HCT116 (cell line): ENCODE measurements at regions not wholly inside any gene's neighbourhood (a gene's known extent, or its start where the extent isn't known, plus 50 kb on each side); places are given as distances from the start of the nearest gene placed in this dataset.

ENCODE experiments used
- ATAC-seq: fragments of 200-7000 bp; cut with Tn5 transposase; 2 replicates; pipeline ENCODE4 v1.9.1; 2020; ENCODE audit warnings: mild to moderate bottlenecking, moderate library complexity
- BruUV-seq: library from RNA; stranded (reverse); fragments of 400-500 nt; replicated peaks from 2 replicates; lab custom pipeline; 2021; lab: Mats Ljungman, UMichigan
- CTCF ChIA-PET: fragments of 300-600 bp; sonication (Branson Sonifier 250); formaldehyde crosslinking; loops from one replicate; lab custom pipeline; 2021; ENCODE audit warnings: antibody characterized with exemption; lab: Charles Lee
- POLR2A ChIA-PET: fragments of 300-600, 350-600 bp; sonication (Branson Sonifier 250); formaldehyde crosslinking; loops from one replicate; lab custom pipeline; 2021; ENCODE audit warnings: antibody characterized with exemption; lab: Charles Lee
- RAD21 ChIA-PET, 2 experiments: fragments of 300-600 bp; sonication (Branson Sonifier 250); formaldehyde crosslinking; loops; one replicate each; lab custom pipeline; 2023; ENCODE audit warnings: low total read pairs in 2 of 2; ENCODE audit not compliant: uncharacterized antibody in 2 of 2, unreplicated experiment in 2 of 2, low non-redundant PET in 1 of 2; lab: Charles Lee
- DNase-seq: peaks from one replicate; pipeline ENCODE4 v3.0.0-alpha.2; 2010; ENCODE audit warnings: low read depth, low spot score
- H2AFZ ChIP-seq: fragments of 200-600 bp; shearing (Covaris generic), sonication (generic); 2 replicates; pipeline ENCODE4 v1.6.1; 2017; ENCODE audit warnings: low read depth, mixed run types, mixed read lengths, antibody characterized with exemption, low read length; ENCODE audit not compliant: poor library complexity, severe bottlenecking
- H3K27ac ChIP-seq: 2 replicates; pipeline ENCODE4 v1.5.1; 2012; ENCODE audit warnings: low read depth, low read length
- H3K27me3 ChIP-seq: fragments of 200-600 bp; sonication (generic); 2 replicates; pipeline ENCODE4 v1.6.1; 2016; ENCODE audit warnings: mixed run types, low read length, mixed read lengths; ENCODE audit not compliant: insufficient read depth
- H3K36me3 ChIP-seq, 2 experiments: fragments of 200-500 bp in 1 of 2; fragments of 200-600 bp in 1 of 2; sonication (Bioruptor generic) in 1 of 2; sonication (generic) in 1 of 2; 2 replicates each; pipeline versions ENCODE4 v1.5.1 to v1.6.1; 2014 to 2016; ENCODE audit warnings: low read length in 2 of 2, inconsistent platforms in 1 of 2, mixed read lengths in 1 of 2, mixed run types in 1 of 2; ENCODE audit not compliant: insufficient read depth in 2 of 2, control insufficient read depth in 1 of 2
- H3K4me1 ChIP-seq, 2 experiments: fragments of 200-600 bp in 1 of 2; sonication (generic) in 1 of 2; 2 replicates each; pipeline versions ENCODE4 v1.5.1 to v1.6.1; 2012 to 2017; ENCODE audit warnings: low read length in 2 of 2, inconsistent platforms in 1 of 2, mild to moderate bottlenecking in 1 of 2, mixed read lengths in 1 of 2, mixed run types in 1 of 2, moderate library complexity in 1 of 2; ENCODE audit not compliant: insufficient read depth in 2 of 2, control insufficient read depth in 1 of 2
- H3K4me2 ChIP-seq: fragments of 200-600 bp; sonication (generic); 2 replicates; pipeline ENCODE4 v1.6.1; 2017; ENCODE audit warnings: mixed run types, low read length, mixed read lengths
- H3K4me3 ChIP-seq, 2 experiments: fragments of 200-600 bp in 1 of 2; sonication (generic) in 1 of 2; replicated peaks in 1 of 2; 2 replicates each; pipeline ENCODE4 v1.5.1; 2011 to 2016; ENCODE audit warnings: low read length in 2 of 2, control low read depth in 1 of 2, low read depth in 1 of 2, mild to moderate bottlenecking in 1 of 2, mixed read lengths in 1 of 2, mixed run types in 1 of 2
- H3K79me2 ChIP-seq: fragments of 200-600 bp; sonication (generic); 2 replicates; pipeline ENCODE4 v1.6.1; 2017; ENCODE audit warnings: mild to moderate bottlenecking, mixed run types, low read length, moderate library complexity, mixed read lengths; ENCODE audit not compliant: insufficient read depth
- H3K9ac ChIP-seq: fragments of 200-600 bp; sonication (generic); 2 replicates; pipeline ENCODE4 v1.6.1; 2016; ENCODE audit warnings: low read length, mixed read lengths
- H3K9me2 ChIP-seq: fragments of 200-600 bp; sonication (generic), shearing (Covaris generic); 2 replicates; pipeline ENCODE4 v1.6.1; 2017; ENCODE audit warnings: mixed run types, mild to moderate bottlenecking, moderate library complexity; ENCODE audit not compliant: insufficient read depth
- H3K9me3 ChIP-seq, 2 experiments: fragments of 200-500 bp in 1 of 2; fragments of 200-600 bp in 1 of 2; sonication (Bioruptor generic) in 1 of 2; sonication (generic) in 1 of 2; 2 replicates each; pipeline ENCODE4 v1.6.1; 2014 to 2017; ENCODE audit warnings: low read length in 2 of 2, mixed read lengths in 2 of 2, inconsistent platforms in 1 of 2, low read depth in 1 of 2, mild to moderate bottlenecking in 1 of 2, mixed run types in 1 of 2, moderate library complexity in 1 of 2; ENCODE audit not compliant: control insufficient read depth in 1 of 2, insufficient read depth in 1 of 2
- H4K20me1 ChIP-seq: fragments of 200-600 bp; sonication (generic), shearing (Covaris generic); 2 replicates; pipeline ENCODE4 v1.6.1; 2017; ENCODE audit warnings: mixed run types, mild to moderate bottlenecking, moderate library complexity; ENCODE audit not compliant: insufficient read depth
- CBX3 ChIP-seq: IDR thresholded peaks from 2 replicates; pipeline ENCODE4 v1.6.1; 2012; ENCODE audit warnings: low read depth
- ELF1 ChIP-seq: IDR thresholded peaks from 2 replicates; pipeline ENCODE4 v1.6.1; 2012; ENCODE audit warnings: low read depth, borderline replicate concordance
- EZH2 ChIP-seq: fragments of 200-600 bp; sonication (generic); IDR thresholded peaks from 2 replicates; pipeline ENCODE4 v1.6.1; 2017; ENCODE audit warnings: antibody characterized with exemption, mixed run types
- EZH2phosphoT487 ChIP-seq: fragments of 200-600 bp; IDR thresholded peaks from 2 replicates; pipeline ENCODE4 v1.6.1; 2018; ENCODE audit warnings: antibody characterized with exemption, borderline replicate concordance
- JUND ChIP-seq: IDR thresholded peaks from 2 replicates; pipeline ENCODE4 v1.6.1; 2012
- MAX ChIP-seq: IDR thresholded peaks from 2 replicates; pipeline ENCODE4 v1.6.1; 2012
- POLR2A ChIP-seq: IDR thresholded peaks from 2 replicates; pipeline ENCODE4 v1.7.0; 2011; ENCODE audit warnings: borderline replicate concordance; ENCODE audit not compliant: insufficient read depth, insufficient read length; ENCODE audit errors: extremely low read depth
- POLR2AphosphoS5 ChIP-seq: IDR thresholded peaks from 2 replicates; pipeline ENCODE4 v1.6.1; 2011; ENCODE audit warnings: mild to moderate bottlenecking, low read depth, low read length, moderate library complexity
- SRF ChIP-seq: IDR thresholded peaks from 2 replicates; pipeline ENCODE4 v1.6.1; 2012; ENCODE audit warnings: low read depth
- TCF7L2 ChIP-seq: IDR thresholded peaks from 2 replicates; pipeline ENCODE4 v1.7.0; 2011; ENCODE audit warnings: borderline replicate concordance, inconsistent platforms; ENCODE audit not compliant: insufficient read depth, insufficient read length; ENCODE audit errors: extremely low read depth
- intact Hi-C: fragments of 100-400 bp; cut with micrococcal nuclease; formaldehyde crosslinking; loops from 2 replicates; pipeline ENCODE4 v1.10.0; 2022
- TF ChIP-seq, protein P1 (sequence below): IDR thresholded peaks from 2 replicates; pipeline ENCODE4 v1.6.1; 2012; ENCODE audit warnings: low read depth
- TF ChIP-seq, protein P2 (sequence below): IDR thresholded peaks from 2 replicates; pipeline ENCODE4 v1.6.1; 2012

DNA sequence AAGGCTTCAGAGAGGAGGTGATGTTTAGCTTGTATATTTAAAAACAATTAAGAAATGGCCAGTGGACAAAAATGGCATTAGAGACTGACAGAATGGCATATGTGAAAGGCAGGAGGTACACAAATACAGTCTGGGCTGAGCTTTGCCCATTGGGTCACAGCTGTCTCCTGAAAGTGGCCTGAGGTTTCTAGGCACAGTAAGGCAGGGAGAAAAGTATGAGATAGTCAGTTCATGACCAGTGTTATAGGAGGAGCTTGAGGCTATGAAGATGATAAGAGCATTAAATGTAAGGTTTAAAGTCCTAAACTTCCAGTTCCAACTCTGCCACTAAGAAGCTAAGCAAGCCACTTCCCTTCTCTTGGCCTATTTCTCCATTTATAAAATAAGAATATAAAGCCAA lies 111.2 kb upstream of the SETMAR start:
- BruUV-seq: no TSS peak
- Histone ChIP-seq H3K36me3 (no peaks in the 10 kb centered on the region), H3K27ac (no peak overlapping the region), H3K9me3 (no peaks in the 10 kb centered on the region), H3K27me3 (no peaks in the 10 kb centered on the region), H3K4me2 (no peak overlapping the region), H3K9me2 (no peaks in the 10 kb centered on the region), H4K20me1 (no peaks in the 10 kb centered on the region), H3K4me3 (no peak overlapping the region), H3K79me2 (no peaks in the 10 kb centered on the region), H2AFZ (no peak overlapping the region), H3K9ac (no peak overlapping the region), H3K4me1 (no peaks in the 10 kb centered on the region)
- ChIA-PET RAD21 (no interaction called here), CTCF (no interaction called here), POLR2A (no interaction called here)
- DNase-seq (no peak), ATAC-seq (no peak)
- intact Hi-C loops: no loop called here
- TF ChIP-seq POLR2A: no peak
- TF ChIP-seq, protein P1, sequence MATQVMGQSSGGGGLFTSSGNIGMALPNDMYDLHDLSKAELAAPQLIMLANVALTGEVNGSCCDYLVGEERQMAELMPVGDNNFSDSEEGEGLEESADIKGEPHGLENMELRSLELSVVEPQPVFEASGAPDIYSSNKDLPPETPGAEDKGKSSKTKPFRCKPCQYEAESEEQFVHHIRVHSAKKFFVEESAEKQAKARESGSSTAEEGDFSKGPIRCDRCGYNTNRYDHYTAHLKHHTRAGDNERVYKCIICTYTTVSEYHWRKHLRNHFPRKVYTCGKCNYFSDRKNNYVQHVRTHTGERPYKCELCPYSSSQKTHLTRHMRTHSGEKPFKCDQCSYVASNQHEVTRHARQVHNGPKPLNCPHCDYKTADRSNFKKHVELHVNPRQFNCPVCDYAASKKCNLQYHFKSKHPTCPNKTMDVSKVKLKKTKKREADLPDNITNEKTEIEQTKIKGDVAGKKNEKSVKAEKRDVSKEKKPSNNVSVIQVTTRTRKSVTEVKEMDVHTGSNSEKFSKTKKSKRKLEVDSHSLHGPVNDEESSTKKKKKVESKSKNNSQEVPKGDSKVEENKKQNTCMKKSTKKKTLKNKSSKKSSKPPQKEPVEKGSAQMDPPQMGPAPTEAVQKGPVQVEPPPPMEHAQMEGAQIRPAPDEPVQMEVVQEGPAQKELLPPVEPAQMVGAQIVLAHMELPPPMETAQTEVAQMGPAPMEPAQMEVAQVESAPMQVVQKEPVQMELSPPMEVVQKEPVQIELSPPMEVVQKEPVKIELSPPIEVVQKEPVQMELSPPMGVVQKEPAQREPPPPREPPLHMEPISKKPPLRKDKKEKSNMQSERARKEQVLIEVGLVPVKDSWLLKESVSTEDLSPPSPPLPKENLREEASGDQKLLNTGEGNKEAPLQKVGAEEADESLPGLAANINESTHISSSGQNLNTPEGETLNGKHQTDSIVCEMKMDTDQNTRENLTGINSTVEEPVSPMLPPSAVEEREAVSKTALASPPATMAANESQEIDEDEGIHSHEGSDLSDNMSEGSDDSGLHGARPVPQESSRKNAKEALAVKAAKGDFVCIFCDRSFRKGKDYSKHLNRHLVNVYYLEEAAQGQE: no peak
- TF ChIP-seq, protein P2, sequence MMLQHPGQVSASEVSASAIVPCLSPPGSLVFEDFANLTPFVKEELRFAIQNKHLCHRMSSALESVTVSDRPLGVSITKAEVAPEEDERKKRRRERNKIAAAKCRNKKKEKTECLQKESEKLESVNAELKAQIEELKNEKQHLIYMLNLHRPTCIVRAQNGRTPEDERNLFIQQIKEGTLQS: no peak
- no peak for TF ChIP-seq ELF1
- no peak for TF ChIP-seq POLR2AphosphoS5
- no peak for TF ChIP-seq TCF7L2
- no peak for TF ChIP-seq EZH2
- TF ChIP-seq MAX: no peak
- no peak for TF ChIP-seq JUND
- TF ChIP-seq CBX3: no peak
- no peak for TF ChIP-seq EZH2phosphoT487
- no peak for TF ChIP-seq SRF
